ENCODE measurements at regions not wholly inside any gene's neighbourhood (a gene's known extent, or its start where the extent isn't known, plus 50 kb on each side); places are given as distances from the start of the nearest gene placed in this dataset.

GRCh38 chr4:126264839-126265238 is 950.1 kb downstream of the FAT4 start:
- TF ChIP-seq POLR2A (IDR thresholded peaks at IDR 0.05) = no peak
- no peak for TF ChIP-seq CTCF (IDR thresholded peaks at IDR 0.05)

Measured in Peyer's patch (tissue), 4 donors.